Hematopoietic multipotent progenitor cell treated with erythropoietin and hydrocortisone succinate and interleukin-3 and kit ligand, for 4 days (in vitro differentiated cells): ENCODE measurements at regions not wholly inside any gene's neighbourhood (a gene's known extent, or its start where the extent isn't known, plus 50 kb on each side); places are given as distances from the start of the nearest gene placed in this dataset.
"Not testable (repeated sequence)": the region's sequence is repeated elsewhere in the genome, so short reads cannot be mapped to it uniquely, and the experiment has no call there.

Source experiments
- DNase-seq: peaks from one replicate; pipeline ENCODE4 v3.0.0-alpha.2; 2015

DNA sequence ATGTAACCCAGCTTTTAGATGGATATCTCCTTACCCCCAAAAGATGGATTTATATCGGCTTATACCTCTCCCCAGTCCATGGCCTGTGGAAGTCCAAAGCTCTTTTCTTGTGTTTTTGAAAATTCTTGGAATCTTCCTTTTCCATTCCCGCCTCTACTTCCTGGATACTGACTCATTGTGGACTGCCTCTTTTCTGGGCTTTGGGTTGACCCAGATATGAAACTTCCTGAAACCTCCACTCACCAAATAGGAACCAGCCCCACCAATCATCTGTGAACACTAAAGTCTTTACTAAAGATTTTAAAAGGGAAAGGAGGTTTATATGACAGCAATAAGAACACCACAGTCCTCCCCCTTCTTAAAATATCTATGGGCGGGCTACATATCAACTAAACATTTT, 163.4 kb upstream of the SYN3 start:
- no peak for DNase-seq

DNA sequence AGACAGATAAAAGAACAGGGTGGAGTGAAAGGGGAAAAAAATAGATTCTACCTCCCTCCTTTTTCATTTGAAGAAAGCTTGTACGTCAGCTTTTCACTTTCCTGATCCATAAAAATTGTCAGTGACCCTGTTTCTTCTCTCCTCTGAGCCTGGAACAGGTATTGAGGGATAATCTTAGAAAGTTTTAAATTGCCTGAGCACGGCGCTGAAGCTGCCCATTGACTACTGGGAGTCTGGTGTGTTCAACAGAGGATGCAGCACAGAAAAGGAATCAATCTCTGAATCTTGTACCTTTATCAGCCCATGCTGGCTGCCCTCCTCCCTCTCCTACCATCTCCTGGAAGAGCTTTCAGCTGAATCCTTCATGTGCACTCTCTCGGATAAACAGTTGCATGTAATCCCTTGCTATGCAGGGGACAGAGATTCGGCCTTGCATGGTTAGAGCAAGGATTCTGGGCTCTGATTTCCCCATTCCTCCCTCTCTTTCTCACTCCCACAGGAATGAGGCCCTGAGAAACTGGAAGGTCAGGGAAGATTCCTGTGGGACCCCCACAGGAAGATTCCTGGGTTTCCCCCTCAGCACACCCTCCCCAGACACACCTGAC, 162.4 kb upstream of the SYN3 start:
- no peak for DNase-seq

DNA sequence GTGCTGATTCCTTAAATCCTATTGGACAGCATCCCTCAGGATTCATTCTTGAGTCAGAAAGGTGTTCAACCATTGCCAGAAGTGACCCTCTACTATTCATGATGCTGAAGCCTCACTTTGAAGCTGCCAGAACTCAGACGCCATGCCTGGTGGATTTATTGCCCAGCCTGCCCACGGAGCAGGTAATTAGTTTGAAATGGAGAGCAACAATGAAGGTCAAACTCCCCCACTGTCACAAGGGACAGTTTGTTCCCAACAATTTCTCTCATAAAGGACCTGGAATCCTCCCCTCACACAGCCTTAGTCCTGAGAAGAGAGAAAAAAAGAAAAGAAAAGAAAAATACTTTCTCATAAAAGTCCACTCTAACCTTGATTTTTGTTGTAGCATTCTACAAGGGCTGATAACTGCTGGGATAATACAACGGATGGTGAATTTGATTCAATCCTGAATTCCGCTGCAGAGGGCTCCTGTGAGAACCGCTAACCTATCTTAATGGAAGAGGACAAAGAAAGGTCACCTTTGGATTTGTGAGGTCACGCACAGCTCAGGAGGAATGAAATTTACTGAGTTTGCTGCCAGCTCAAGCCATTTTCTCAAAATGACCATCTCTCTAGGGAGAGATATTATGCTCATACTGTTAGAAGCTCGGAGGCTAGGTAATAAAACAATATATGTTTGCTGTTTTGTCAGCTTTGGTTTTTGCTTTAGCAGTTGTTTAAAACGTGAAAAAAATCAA, 161.6 kb upstream of the SYN3 start:
- no peak for DNase-seq

DNA sequence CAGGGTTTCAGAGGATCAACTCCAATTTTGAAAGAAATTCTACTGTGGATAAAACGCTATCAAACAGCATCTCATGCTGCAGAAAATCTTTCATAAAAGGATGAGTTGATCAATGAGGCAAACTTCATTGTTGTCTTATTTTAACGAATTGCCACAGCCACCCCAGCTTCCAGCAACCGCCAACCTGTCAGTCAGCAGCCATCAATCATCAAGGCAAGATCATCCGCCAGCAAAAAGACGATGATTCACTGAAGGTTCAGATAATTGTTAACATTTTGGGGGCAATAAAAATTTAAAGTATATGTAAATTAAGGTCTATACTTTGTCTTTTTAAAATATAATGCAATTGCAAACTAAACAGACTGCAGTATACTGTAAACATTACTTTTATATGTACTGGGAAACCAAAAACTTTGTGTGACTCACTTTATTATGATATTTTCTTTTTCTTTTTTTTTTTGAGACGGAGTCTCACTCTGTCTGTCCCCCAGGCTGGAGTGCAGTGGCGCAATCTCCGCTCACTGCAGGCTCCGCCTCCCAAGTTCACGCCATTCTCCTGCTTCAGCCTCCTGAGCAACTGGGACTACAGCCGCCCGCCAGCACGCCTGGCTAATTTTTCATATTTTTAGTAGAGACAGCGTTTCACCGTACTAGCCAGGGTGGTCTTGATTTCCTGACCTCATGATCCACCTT, 155.3 kb upstream of the SYN3 start:
- DNase-seq = no peak

DNA sequence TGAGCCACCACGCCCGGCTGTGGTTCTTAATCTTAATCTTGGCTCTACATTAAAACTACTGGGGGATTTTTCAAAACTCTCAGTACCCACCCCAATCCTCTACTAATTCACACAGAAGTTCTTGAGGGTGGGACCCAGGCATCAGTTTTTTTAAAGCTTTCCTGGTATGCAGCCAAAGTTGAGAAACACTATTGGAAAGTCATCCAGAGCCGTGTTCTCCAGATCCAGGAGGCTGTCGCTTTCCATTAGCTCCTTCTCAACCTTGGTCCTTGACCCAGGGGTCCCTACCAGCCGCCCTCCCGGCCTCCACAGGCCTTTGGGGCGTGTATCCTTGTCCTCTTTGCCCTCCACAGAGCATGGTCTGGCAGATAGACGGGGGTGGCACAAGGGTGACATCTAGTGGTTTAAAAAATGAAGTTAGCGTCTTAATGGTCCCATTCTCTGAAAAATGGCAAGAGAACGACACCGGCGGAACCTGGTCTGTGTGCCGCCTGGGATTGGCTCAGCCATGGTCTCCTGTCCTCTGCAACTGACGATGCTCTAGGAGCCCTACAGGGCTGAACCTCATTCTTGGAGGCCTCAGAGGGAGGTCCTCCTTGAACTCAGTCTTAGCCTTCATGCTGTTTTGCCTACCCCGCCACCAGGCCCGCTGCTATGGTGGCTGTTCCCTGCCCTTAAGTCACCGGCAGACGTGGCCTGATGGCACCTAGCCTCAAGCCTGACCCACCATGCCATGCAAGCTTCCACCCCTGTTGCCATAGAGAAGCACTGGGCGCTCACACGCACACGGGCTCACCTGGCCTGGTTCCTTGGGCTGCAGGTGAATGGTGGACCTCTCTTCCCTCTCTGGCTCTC, 152.0 kb upstream of the SYN3 start:
- DNase-seq = peak; percentile 77

DNA sequence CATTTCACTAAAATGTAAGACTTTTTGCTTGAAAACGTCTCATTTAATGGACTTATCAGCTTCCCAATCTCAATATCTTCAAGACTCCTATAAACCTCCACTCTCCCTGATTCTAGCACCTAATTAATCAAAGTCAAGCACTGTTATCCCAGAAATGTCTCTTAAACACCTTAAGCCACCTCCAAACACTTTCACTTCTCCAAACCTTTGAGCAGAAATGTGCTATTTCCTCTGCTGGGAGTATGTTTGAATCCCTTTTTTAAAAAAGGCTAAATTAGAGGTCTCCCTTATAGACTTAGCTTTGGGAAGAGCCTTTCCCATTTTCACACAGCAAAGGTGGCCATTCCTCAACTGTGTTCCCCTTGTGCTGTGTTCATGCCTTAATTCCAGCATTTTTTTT, 146.2 kb upstream of the SYN3 start:
- DNase-seq = no peak

DNA sequence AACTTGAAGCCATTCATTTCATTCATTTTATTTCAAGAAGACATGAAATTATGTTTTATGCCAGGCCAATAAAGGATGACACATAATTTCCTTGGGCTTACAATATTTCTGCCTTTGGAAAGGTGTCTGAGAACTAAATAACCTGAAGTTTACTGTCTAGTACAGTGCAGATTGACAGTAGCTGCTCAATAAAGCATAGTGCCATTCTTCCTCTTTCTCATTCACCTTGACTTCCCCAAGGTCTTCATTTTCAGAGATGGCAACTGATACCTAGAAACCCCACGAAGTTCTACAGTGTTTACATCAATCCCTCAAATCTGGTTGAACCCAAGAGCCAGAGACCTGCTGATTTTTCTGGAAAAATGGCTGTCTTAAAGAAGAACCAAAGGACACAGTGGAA, 144.3 kb upstream of the SYN3 start:
- DNase-seq = no peak

DNA sequence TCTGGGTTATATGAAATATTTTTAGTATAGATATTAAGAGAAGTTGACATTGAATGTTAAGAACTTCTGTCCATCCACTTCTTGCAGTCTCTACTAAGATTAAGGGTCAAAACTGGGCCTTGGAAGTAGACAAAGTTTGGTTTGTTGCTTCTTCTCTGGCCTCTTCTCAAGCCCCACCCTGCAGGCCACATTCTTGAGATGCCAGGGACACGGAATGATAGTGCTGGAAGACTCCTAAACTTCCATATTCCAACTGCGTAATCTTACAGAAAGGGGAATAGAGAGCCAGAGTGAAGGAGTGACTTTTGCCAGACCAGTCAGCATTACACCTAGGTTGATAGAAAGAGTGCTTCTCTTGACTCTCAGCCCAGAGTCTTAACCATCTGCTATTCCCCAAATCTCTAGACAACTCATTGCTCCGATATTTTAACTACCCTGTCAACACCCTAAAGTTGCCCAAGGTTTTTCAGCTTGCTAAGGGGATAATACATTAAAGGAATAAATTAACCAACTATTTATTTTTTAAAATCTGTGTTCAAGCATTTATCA, 136.4 kb upstream of the SYN3 start:
- no peak for DNase-seq

DNA sequence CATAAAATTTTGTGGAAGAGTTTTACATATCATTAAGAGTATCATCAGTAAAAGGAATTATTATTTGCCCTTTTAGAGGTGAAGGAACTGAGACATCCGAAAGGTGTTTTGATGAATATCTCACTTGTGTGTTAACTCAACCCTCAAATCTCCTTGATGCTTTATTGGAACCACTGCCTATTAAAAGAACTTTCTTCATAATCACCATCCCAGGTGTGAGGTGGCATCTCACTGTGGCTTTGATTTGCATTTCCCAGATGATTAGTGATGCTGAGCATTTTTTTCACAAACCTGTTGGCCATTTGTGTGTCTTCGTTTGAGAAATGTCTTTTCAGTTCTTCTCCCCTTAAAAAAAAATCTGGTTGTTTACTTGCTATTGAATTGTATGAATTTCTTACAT, 134.0 kb upstream of the SYN3 start:
- no peak for DNase-seq

DNA sequence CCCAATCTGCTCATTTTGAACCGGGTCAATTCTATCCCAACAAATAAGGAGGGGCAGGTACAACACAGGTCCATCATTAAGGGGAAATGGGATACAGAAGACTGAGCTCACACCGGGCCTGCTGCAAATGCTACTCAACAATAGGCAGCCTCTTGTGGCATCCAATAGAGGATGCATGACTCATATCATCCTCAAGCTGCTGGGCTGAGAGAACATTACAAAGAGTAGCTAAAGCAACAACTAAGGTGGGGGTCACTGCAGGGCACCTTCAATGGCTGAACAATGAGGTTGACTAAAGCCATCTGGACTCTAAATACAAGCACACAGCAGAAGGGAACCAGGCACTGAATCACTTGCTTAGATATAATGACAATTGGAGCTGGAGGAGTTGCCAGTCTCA, 130.1 kb upstream of the SYN3 start:
- no peak for DNase-seq

DNA sequence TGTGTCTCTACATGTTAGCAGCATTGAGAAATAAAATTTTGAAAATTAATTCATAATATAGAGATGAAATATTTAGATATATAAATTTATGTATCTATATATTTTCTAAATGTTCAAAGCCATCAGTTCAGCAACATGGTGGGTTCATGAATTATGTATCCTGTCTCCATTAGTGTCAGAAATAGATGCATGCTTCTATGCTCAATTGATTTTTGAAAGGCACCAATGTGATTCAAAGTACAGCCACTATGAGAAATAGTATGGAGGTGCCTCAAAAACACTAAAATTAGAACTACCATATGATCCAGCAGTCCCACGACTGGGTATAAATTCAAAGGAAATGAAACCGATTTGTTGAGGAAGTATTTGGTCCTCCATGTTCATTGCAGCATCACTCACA, 128.6 kb upstream of the SYN3 start:
- no peak for DNase-seq

DNA sequence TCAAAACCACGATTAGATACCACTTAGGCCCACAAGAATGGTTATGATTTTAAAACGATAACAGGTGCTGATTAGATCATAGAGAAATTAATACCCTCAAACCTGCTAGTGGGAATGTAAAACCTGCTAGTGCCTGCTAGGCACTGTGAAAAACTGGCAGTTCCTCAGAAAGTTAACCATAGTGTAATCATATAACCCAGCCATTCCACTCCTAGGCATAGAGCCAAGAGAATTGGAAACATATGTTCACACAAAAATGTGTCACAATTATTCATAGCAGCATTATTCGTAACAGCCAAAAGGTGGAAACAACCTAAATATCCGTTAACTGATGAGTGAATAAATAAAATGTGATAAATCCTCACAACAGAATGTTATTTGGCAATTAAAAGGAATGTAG, 122.2 kb upstream of the SYN3 start:
- DNase-seq = no peak

DNA sequence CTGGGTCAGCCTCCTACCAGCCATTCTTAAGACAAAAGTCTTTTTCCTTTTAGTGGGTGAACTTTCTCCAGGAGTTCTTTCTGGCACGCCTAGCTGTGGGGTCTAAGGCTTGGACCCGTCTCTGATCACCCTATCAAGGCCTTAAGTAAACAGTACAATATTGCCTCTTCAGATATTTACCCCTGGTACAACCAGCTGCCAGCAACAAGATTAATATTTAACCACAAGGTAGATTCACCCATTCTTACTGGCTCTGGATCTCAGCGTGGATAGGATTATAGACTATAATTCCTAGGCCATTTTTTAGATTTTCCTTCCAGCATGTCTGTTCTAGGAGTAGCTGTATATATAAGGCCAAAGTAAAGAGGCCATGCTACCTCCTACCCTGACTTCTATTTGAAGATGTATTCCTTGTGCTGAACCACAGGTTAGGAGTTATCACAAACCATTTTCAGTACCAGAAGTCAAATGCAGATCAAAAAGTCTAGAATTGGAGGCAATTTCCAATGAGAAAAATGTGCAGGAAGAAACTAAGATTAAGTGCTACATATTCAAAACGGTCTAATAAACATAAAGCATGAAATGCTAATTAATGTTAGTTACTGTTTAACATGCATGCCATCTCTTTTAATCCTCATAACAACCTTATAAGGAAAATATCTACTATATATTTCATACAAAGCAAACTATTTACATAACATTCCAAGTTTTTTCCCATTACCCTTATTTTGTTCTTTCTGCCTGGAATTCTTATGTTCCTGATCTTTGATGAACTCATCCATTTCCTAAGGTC, 110.0 kb upstream of the SYN3 start:
- no peak for DNase-seq

DNA sequence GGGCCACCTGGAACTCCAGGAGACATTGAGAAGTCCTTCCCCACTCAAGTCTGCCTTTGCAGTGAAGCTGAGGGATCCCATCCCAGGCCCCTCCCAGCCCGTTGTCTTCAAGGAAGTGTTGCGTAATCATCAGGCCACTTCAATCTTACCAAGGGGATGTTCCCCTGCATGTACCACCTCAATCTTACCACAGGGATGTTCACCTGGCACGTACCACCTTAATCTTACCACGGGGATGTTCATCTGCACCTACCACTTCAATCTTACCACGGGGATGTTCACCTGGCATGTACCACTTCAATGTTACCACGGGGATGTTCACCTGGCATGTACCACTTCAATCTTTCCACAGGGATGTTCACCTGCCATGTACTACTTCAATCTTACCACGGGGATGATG, 108.0 kb upstream of the SYN3 start:
- DNase-seq = peak; percentile 2

DNA sequence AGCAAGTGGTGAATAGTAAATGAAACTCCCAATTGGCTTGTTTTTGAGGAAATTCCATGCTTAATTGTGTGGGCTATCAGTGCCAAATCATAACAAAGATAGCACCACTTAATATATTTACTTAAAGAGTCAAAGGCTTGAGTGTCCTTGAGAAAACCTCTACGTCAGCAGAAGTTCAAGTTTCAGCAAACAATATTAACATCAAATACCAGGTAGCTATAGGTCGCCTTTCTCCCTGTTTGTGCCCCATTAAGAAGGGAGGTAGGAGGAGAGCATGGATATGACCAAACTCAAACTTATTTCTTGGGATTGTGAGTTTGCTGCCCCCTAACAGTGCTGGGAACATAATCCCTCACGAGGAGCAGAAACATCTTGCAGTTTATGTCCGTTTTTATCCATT, 105.6 kb upstream of the SYN3 start:
- no peak for DNase-seq

DNA sequence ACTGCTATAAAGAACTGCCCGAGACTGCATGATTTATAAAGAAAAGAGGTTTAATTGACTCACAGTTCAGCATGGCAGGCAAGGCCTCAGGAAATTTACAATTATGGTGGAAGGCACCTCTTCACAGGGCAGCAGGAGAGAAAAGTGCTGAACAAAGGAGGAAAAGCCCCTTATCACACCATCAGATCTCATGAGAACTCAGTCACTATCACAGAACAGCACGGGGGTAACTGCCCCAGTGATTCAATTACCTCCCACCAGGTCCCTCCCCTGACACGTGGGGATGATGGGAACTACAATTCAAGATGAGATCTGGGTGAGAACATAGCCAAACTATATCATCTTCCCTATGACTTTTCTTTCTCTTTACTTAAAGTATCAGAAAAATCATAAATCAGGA, 104.0 kb upstream of the SYN3 start:
- DNase-seq = no peak

DNA sequence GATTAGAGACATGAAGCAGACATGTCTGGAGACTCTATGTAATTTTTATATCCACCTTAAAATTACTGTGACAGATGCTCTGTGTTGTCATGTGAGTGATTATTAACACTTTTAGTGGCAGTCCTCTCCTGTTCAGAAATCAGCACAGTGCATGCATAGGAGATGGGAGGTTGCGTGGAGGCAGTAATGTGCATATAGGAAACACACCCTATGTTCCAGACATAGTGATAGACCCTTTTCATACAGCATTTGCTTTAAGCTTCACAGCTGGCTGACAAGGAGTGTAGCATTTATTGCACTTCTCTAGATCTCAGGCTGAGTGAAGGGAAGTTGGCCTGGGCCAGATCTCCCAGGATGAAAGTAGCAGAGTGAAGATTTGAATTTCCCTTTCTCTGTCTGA, 102.3 kb upstream of the SYN3 start:
- DNase-seq = no peak

DNA sequence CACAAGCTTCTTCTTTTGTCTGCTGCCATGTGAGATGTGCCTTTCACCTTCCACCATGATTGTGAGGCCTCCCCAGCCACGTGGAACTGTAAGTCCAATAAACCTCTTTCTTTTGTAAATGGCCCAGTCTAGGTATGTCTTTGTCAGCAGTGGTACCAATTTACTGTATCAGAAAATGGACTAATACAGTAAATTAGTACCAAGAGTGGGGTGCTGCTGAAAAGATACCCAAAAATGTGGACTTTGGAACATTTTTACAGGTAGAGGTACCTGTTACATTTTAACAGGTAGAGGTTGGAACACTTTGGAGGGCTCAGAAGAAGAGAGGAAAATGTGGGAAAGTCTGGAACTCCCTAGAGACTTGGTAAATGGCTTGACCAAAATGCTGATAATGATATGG, 96.8 kb upstream of the SYN3 start:
- not testable (repeated sequence) for DNase-seq

DNA sequence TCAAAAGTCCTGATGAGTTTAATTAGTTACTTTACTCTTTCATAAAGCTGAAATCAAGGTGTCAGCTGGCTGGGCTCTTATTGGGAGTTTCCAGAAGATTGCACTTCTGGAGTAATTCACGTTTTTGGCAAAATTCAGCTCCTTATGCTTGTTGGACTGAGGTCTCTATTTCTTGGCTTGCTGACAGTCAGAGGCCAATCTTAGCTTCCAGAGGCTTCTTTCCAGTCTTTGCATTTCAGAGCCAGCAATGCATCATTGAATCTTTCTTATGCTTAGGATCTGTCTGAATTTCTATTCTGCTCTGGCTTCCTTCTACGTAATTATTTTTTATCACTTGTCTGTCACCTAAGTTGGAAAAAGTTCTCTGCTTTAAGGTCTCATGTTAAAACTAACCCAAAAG, 91.4 kb upstream of the SYN3 start:
- DNase-seq = no peak

DNA sequence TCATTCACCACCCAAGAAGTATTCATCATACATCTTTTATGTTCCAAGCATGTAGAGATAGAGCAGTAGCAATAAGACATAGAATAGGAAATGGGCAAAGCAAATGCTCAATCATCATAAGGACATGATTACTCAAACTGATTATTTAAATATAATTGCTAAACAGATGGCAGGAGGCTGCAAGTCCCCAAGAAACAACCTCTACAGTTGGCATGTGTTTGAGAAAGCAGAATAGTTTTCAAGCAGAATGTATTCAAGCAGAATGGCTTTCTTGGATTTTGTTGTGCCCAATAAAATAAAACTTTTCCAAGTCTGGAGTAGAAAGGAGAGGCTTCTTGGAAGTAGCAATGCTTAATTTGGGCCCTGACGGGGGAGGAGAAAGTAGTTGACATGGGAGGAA, 86.5 kb upstream of the SYN3 start:
- no peak for DNase-seq

DNA sequence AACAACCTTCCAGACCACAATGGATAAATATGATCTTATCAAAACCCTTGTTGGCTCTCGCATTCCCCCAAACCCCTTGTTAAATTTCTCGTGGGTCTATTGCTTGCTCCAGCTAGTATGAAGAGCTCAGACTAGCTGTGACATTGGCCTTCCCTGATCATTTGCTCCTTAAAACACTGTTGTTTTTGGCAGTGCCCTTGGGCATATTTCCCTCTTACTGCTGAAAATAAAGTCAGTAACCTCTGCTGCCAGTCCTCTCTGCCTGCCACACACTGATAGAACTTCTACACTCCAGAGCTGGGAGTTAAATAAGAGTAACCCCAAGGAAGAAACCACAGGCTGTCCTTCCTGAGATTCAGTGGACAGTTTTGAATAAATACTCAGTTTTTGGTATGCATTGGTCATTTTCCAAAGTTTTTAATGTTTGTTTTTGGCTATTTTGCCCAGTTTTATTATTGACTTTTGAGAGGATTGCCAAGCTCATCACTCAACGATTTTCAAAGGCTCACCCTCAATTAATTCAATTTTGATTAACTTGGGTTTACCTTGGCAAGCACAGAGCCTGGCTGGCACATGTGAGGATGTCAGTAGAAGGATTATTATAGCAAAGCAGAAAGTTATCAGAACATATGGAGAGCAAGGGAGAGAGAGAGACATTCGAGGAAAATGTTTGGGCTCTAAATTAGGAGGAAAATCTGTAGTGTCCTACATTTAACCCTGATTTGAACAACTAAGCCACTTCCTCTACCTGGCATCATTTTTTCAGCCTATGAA, 84.3 kb upstream of the SYN3 start:
- no peak for DNase-seq

DNA sequence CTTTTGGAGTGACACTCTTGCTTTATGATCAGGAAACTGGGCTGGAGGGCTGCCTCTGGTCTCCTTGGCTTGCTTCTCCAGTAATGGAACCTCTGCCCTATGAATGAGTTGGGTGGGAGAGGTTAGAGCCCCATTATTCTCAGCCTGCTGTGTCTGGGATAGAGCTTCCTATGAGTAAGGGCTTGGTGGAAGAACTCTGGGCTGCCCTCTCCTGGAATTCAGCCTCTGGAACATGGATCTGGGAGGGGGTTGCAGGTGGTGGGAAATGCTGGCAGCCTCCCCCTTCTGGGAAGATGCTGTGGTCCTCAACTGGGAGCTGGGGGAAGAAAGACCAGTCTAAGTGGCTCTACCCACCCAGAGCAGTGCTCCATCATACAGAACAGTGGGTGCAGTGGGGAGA, 81.8 kb upstream of the SYN3 start:
- no peak for DNase-seq
